ENCODE measurements at regions not wholly inside any gene's neighbourhood (a gene's known extent, or its start where the extent isn't known, plus 50 kb on each side); places are given as distances from the start of the nearest gene placed in this dataset.

GRCh38 chr12:17572250-17572649, 517.7 kb downstream of the RERGL start (continued):
- no peak for TF ChIP-seq DLX4 (CRISPR knock-in tag; IDR thresholded peaks at IDR 0.05)
- TF ChIP-seq C11orf30 (IDR thresholded peaks at IDR 0.05; ENCODE audit: low read depth), result peak; percentile 10; the same call in 1 of the 2 replicates
- TF ChIP-seq ZNF696 (CRISPR knock-in tag; conservative IDR thresholded peaks at IDR 0.05), result no peak

- no peak overlapping the region for H3K4me2 ChIP-seq (ENCODE audit: insufficient read depth, low read length)
- no peaks in the 10 kb centered on the region for H3K36me3 ChIP-seq (ENCODE audit: control insufficient read depth, insufficient read depth, low read length)
- no peak for DNase-seq (ENCODE audit: extremely low read depth in 1 of 4, low spot score in 3 of 4)
- no peak overlapping the region for H3K9ac ChIP-seq (ENCODE audit: insufficient read depth in 1 of 2, low read depth in 2 of 2, low read length in 2 of 2)
- POLR2A ChIA-PET, result no interaction called here
- H3K79me2 ChIP-seq (ENCODE audit: control insufficient read depth, insufficient read depth, low read length), result no peaks in the 10 kb centered on the region
- no peaks in the 10 kb centered on the region for H3K9me3 ChIP-seq (replicated peaks; ENCODE audit: control insufficient read depth, insufficient read depth, low read depth, low read length)
- H3K4me1 ChIP-seq (replicated peaks in 1 of 2; ENCODE audit: control insufficient read depth in 2 of 2, insufficient read depth in 2 of 2, low read length in 2 of 2), result no peaks in the 10 kb centered on the region
- no peak overlapping the region for H3K27ac ChIP-seq (ENCODE audit: extremely low read depth, low read depth, low read length)
- intact Hi-C loops (cut with micrococcal nuclease) (no loop called here), in situ Hi-C loops (cut with MboI) (no loop called here)
- no peaks in the 10 kb centered on the region for H4K20me1 ChIP-seq (replicated peaks; ENCODE audit: control insufficient read depth, insufficient read depth, low read length)
- no TSS peak for BruUV-seq (replicated peaks)
- no peak overlapping the region for H3K4me3 ChIP-seq
- ATAC-seq, result no peak
- CTCF ChIA-PET (ENCODE audit: low intra/inter-chr PET ratio), result no interaction called here
- 0% methylated on average over 2 of the region's 2 CpGs for WGBS (ENCODE audit: insufficient coverage, low coverage, missing lambda C conversion rate)
- no peaks in the 10 kb centered on the region for H3K27me3 ChIP-seq (ENCODE audit: control insufficient read depth in 2 of 2, insufficient read depth in 2 of 2, low read length in 2 of 2)
- no peaks in the 10 kb centered on the region for H3K9me1 ChIP-seq (ENCODE audit: control insufficient read depth, insufficient read depth, low read length)
- FAIRE-seq, result no peak
- H2AFZ ChIP-seq (ENCODE audit: low read depth, low read length), result no peak overlapping the region
- no peak for TF ChIP-seq PURB (CRISPR knock-in tag; IDR thresholded peaks at IDR 0.05; ENCODE audit: low read depth)
- TF ChIP-seq KLF10 (CRISPR knock-in tag; IDR thresholded peaks at IDR 0.05), result no peak
- no peak for TF ChIP-seq ZBTB9 (CRISPR knock-in tag; IDR thresholded peaks at IDR 0.05)
- no peak for TF ChIP-seq ID3 (CRISPR knock-in tag; IDR thresholded peaks at IDR 0.05)
- no peak for TF ChIP-seq ID3 (tag; IDR thresholded peaks at IDR 0.05)
- no peak for TF ChIP-seq MEIS2 (IDR thresholded peaks at IDR 0.05; ENCODE audit: partially characterized antibody)
- TF ChIP-seq MLX (CRISPR knock-in tag; conservative IDR thresholded peaks at IDR 0.05), result no peak
- no peak for TF ChIP-seq ELF2 (CRISPR knock-in tag; IDR thresholded peaks at IDR 0.05)
- no peak for TF ChIP-seq MITF (IDR thresholded peaks at IDR 0.05)
- no peak for TF ChIP-seq CTBP1 (IDR thresholded peaks at IDR 0.05; ENCODE audit: borderline replicate concordance)
- no peak for TF ChIP-seq PCBP1 (IDR thresholded peaks at IDR 0.05; ENCODE audit: low read depth, low read length, poor library complexity, severe bottlenecking)
- TF ChIP-seq ZBTB49 (CRISPR knock-in tag; IDR thresholded peaks at IDR 0.05; ENCODE audit: borderline replicate concordance), result no peak
- no peak for TF ChIP-seq RHOXF2B (CRISPR knock-in tag; conservative IDR thresholded peaks at IDR 0.05)
Observed at GRCh38 chr12:17571047-17571446, 518.9 kb downstream of the RERGL start.

All from K562 (cell line).